K562 (cell line): ENCODE measurements at regions not wholly inside any gene's neighbourhood (a gene's known extent, or its start where the extent isn't known, plus 50 kb on each side); places are given as distances from the start of the nearest gene placed in this dataset.

Source experiments
- E2F1 ChIP-seq: sonication (generic); formaldehyde crosslinking; IDR thresholded peaks from 2 replicates; pipeline ENCODE4 v1.8.1; 2023; ENCODE audit warnings: mild to moderate bottlenecking, missing genetic modification reagents, moderate library complexity
- FOXP4 ChIP-seq: sonication (generic); formaldehyde crosslinking; IDR thresholded peaks from 2 replicates; pipeline ENCODE4 v1.8.0; 2022; ENCODE audit warnings: mild to moderate bottlenecking, missing genetic modification reagents, borderline replicate concordance
- IRF1 ChIP-seq: sonication (generic); formaldehyde crosslinking; IDR thresholded peaks from 2 replicates; pipeline ENCODE4 v1.8.0; 2022; ENCODE audit warnings: missing genetic modification reagents, mild to moderate bottlenecking, borderline replicate concordance
- PKNOX1 ChIP-seq: fragments of 450-650 bp; IDR thresholded peaks from 2 replicates; pipeline ENCODE4 v1.6.1; 2016
- REST ChIP-seq, 2 experiments: fragments of 450-650 bp; formaldehyde crosslinking in 1 of 2; IDR thresholded peaks; 2 replicates each; pipeline versions ENCODE4 v1.4.0 to v1.6.1; 2014 to 2020; ENCODE audit warnings: mild to moderate bottlenecking in 2 of 2, borderline replicate concordance in 1 of 2, low read depth in 1 of 2
- RFX7 ChIP-seq: fragments of 250-450 bp; sonication (Bioruptor Pico); IDR thresholded peaks from 2 replicates; pipeline ENCODE4 v1.5.1; 2021; ENCODE audit warnings: mild to moderate bottlenecking
- SRF ChIP-seq, 2 experiments: fragments of 250-450, 450-650 bp in 1 of 2; sonication (Bioruptor Pico) in 1 of 2; sonication (generic) in 1 of 2; formaldehyde crosslinking; IDR thresholded peaks; 2 replicates each; pipeline versions ENCODE4 v1.5.0 to v1.5.1; 2020 to 2022; ENCODE audit warnings: mild to moderate bottlenecking in 1 of 2, missing genetic modification reagents in 1 of 2
- TCF7L2 ChIP-seq: fragments of 150-350 bp; IDR thresholded peaks from 2 replicates; pipeline ENCODE4 v1.6.1; 2016; ENCODE audit warnings: low read depth, mild to moderate bottlenecking, low read length, moderate library complexity
- TEAD4 ChIP-seq, 2 experiments: sonication (generic) in 1 of 2; formaldehyde crosslinking in 1 of 2; IDR thresholded peaks; 2 replicates each; pipeline versions ENCODE4 v1.6.1 to v1.8.0; 2012 to 2022; ENCODE audit warnings: borderline replicate concordance in 1 of 2, inconsistent platforms in 1 of 2, low read length in 1 of 2, mild to moderate bottlenecking in 1 of 2, missing genetic modification reagents in 1 of 2
- ZNF282 ChIP-seq: sonication (generic); formaldehyde crosslinking; IDR thresholded peaks from 2 replicates; pipeline ENCODE4 v1.8.1; 2023; ENCODE audit warnings: missing genetic modification reagents
- ZNF3 ChIP-seq: fragments of 250-450 bp; sonication (Bioruptor Pico); IDR thresholded peaks from 2 replicates; pipeline ENCODE4 v1.5.0; 2021; ENCODE audit warnings: mild to moderate bottlenecking, moderate library complexity
- ZNF561 ChIP-seq: fragments of 450-650 bp; formaldehyde crosslinking; conservative IDR thresholded peaks from 2 replicates; pipeline ENCODE4 v1.4.0; 2020; ENCODE audit warnings: mild to moderate bottlenecking, moderate library complexity

- no peak for TF ChIP-seq E2F1 (CRISPR knock-in tag)
- peak; percentile 70; the same call in 1 of the 2 replicates for TF ChIP-seq REST (IDR thresholded peaks at IDR 0.05; ENCODE audit: borderline replicate concordance)
- no peak for TF ChIP-seq REST (CRISPR knock-in tag; IDR thresholded peaks at IDR 0.05; ENCODE audit: low read depth)
- no peak for TF ChIP-seq TEAD4 (IDR thresholded peaks at IDR 0.05; ENCODE audit: low read length)
- TF ChIP-seq TEAD4 (CRISPR knock-in tag; IDR thresholded peaks at IDR 0.05; ENCODE audit: borderline replicate concordance): no peak
- TF ChIP-seq TCF7L2: no peak
- TF ChIP-seq PKNOX1: no peak
- TF ChIP-seq ZNF282: no peak
- TF ChIP-seq ZNF561: no peak
- TF ChIP-seq FOXP4 (CRISPR knock-in tag): no peak
- TF ChIP-seq RFX7 (CRISPR knock-in tag): no peak
- no peak for TF ChIP-seq IRF1 (CRISPR knock-in tag)
- no peak for TF ChIP-seq ZNF3 (CRISPR knock-in tag)
- no peak for TF ChIP-seq SRF (CRISPR knock-in tag; IDR thresholded peaks at IDR 0.05)
Observed at GRCh38 chr9:71628247-71628646, 140.1 kb downstream of the CEMIP2 start.
